ENCODE measurements at regions not wholly inside any gene's neighbourhood (a gene's known extent, or its start where the extent isn't known, plus 50 kb on each side); places are given as distances from the start of the nearest gene placed in this dataset.

- H3K4me3 ChIP-seq, result no peak overlapping the region
- no peaks in the 10 kb centered on the region for H3K27me3 ChIP-seq
- H3K4me1 ChIP-seq, result no peaks in the 10 kb centered on the region
- TF ChIP-seq POLR2A (IDR thresholded peaks at IDR 0.05) (no peak), POLR2AphosphoS5 (IDR thresholded peaks at IDR 0.05) (no peak), EP300 (IDR thresholded peaks at IDR 0.05) (no peak)
- TF ChIP-seq, protein P1, sequence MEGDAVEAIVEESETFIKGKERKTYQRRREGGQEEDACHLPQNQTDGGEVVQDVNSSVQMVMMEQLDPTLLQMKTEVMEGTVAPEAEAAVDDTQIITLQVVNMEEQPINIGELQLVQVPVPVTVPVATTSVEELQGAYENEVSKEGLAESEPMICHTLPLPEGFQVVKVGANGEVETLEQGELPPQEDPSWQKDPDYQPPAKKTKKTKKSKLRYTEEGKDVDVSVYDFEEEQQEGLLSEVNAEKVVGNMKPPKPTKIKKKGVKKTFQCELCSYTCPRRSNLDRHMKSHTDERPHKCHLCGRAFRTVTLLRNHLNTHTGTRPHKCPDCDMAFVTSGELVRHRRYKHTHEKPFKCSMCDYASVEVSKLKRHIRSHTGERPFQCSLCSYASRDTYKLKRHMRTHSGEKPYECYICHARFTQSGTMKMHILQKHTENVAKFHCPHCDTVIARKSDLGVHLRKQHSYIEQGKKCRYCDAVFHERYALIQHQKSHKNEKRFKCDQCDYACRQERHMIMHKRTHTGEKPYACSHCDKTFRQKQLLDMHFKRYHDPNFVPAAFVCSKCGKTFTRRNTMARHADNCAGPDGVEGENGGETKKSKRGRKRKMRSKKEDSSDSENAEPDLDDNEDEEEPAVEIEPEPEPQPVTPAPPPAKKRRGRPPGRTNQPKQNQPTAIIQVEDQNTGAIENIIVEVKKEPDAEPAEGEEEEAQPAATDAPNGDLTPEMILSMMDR (IDR thresholded peaks at IDR 0.05), result no peak
- intact Hi-C loops (cut with DNase I), result no loop called here
- no peaks in the 10 kb centered on the region for H3K36me3 ChIP-seq
- no peaks in the 10 kb centered on the region for H3K9me3 ChIP-seq
- DNase-seq, result no peak
- WGBS, 2 donors, result 93 to 94% methylated on average over 4 of the region's 4 CpGs
- no peak overlapping the region for H3K27ac ChIP-seq
Observed at GRCh38 chr7:88368686-88369085, 62.0 kb upstream of the STEAP4 start.

- Histone ChIP-seq H3K4me3 (no peak overlapping the region), H3K27me3 (no peaks in the 10 kb centered on the region), H3K9me3 (no peaks in the 10 kb centered on the region), H3K27ac (no peak overlapping the region), H3K36me3 (no peaks in the 10 kb centered on the region), H3K4me1 (no peaks in the 10 kb centered on the region)
- 96% methylated on average over 1 of the region's 1 CpG for WGBS, 2 donors
- TF ChIP-seq POLR2A (IDR thresholded peaks at IDR 0.05), result no peak
- no peak for TF ChIP-seq EP300 (IDR thresholded peaks at IDR 0.05)
- TF ChIP-seq POLR2AphosphoS5 (IDR thresholded peaks at IDR 0.05), result no peak
- TF ChIP-seq, protein P1 (IDR thresholded peaks at IDR 0.05), result no peak
- no peak for DNase-seq
- intact Hi-C loops (cut with DNase I), result no loop called here
Observed at GRCh38 chr7:88366845-88367244, 60.2 kb upstream of the STEAP4 start.

DNA sequence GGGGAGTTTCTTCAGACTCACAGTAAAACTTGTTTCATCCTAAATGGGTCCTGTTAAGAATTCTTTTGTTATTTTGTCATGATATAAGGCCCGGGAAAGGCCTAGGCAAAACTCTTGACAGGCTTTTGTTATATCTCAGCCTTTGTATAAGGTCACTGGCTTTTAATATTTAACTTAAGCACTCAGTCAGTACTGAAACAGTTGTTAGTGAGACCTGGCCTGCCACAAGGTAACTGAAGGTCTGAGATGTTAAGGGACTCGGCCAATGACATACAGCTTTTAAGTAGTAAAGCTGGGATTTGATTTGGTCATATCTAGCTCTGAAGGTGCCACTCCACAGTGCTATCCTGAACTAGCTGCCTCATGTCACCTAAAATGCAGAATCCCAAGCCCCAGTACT lies 57.2 kb upstream of the STEAP4 start:
- no peak for DNase-seq
- H3K27me3 ChIP-seq, result no peaks in the 10 kb centered on the region
- intact Hi-C loops (cut with DNase I), result no loop called here
- H3K4me3 ChIP-seq, result no peak overlapping the region
- TF ChIP-seq EP300 (IDR thresholded peaks at IDR 0.05), result no peak
- no peak for TF ChIP-seq POLR2AphosphoS5 (IDR thresholded peaks at IDR 0.05)
- no peak for TF ChIP-seq POLR2A (IDR thresholded peaks at IDR 0.05)
- TF ChIP-seq, protein P1 (IDR thresholded peaks at IDR 0.05), result no peak
- H3K27ac ChIP-seq, result no peak overlapping the region
- no peaks in the 10 kb centered on the region for H3K9me3 ChIP-seq
- H3K4me1 ChIP-seq, result no peaks in the 10 kb centered on the region
- H3K36me3 ChIP-seq, result no peaks in the 10 kb centered on the region
- 86% methylated on average over 2 of the region's 2 CpGs for WGBS, 2 donors

GRCh38 chr7:88363249-88363648 lies 56.6 kb upstream of the STEAP4 start:
- no peak for DNase-seq
- 89 to 94% methylated on average over 7 of the region's 7 CpGs for WGBS, 2 donors
- H3K36me3 ChIP-seq, result no peaks in the 10 kb centered on the region
- no peaks in the 10 kb centered on the region for H3K9me3 ChIP-seq
- H3K27ac ChIP-seq, result no peak overlapping the region
- H3K4me3 ChIP-seq, result no peak overlapping the region
- TF ChIP-seq POLR2A (IDR thresholded peaks at IDR 0.05), result no peak
- TF ChIP-seq, protein P1 (IDR thresholded peaks at IDR 0.05), result no peak
- no peak for TF ChIP-seq EP300 (IDR thresholded peaks at IDR 0.05)
- TF ChIP-seq POLR2AphosphoS5 (IDR thresholded peaks at IDR 0.05), result no peak
- intact Hi-C loops (cut with DNase I), result no loop called here
- H3K27me3 ChIP-seq, result no peaks in the 10 kb centered on the region
- no peaks in the 10 kb centered on the region for H3K4me1 ChIP-seq

DNA sequence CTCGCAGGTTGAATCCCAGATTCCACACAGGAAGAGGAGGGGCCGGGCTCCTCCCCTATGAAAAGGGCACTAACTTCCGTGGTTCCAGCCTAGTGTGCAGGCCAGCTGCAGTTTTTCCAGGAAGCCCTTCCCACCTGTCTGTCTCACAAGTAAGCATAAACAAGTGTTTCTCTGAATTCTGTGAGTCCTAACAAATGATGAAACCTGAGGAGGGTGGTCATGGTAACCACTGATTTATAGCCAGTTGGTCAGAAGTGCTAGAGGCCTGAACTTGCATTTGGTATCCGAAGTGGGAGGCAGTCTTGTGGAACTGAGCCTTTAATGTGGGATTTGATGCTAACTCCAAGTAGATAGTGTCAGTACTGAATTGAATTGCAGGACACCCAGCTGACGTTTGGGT lies 54.7 kb upstream of the STEAP4 start:
- intact Hi-C loops (cut with DNase I), result no loop called here
- Histone ChIP-seq H3K4me3 (no peak overlapping the region), H3K9me3 (no peaks in the 10 kb centered on the region), H3K36me3 (no peaks in the 10 kb centered on the region), H3K4me1 (no peaks in the 10 kb centered on the region), H3K27ac (no peak overlapping the region), H3K27me3 (no peaks in the 10 kb centered on the region)
- WGBS, 2 donors, result 65 to 81% methylated on average over 5 of the region's 5 CpGs
- DNase-seq, result no peak
- TF ChIP-seq POLR2A (IDR thresholded peaks at IDR 0.05) (no peak), POLR2AphosphoS5 (IDR thresholded peaks at IDR 0.05) (no peak), EP300 (IDR thresholded peaks at IDR 0.05) (no peak)
- TF ChIP-seq, protein P1 (IDR thresholded peaks at IDR 0.05), result no peak
